ENCODE measurements at regions not wholly inside any gene's neighbourhood (a gene's known extent, or its start where the extent isn't known, plus 50 kb on each side); places are given as distances from the start of the nearest gene placed in this dataset.

DNA sequence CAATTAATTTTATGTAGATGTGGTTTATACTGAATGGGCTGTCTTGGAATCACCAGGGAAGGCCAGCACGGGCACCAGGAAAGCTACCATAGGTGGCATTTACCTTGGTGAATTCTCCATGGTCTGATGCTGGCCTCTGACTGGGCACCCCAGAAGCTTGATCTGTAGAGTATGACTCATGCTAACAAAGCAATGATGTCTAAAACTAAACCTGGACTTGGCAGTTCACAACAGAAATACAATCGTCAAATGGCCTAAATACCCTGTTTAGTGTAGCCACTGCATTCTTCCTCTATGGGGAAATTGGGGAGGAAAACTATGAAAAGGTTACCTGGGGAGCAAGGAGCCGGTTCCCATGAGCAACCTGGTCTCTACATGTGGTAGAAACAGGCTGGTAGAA lies 98.0 kb downstream of the ATPSCKMT start:
- Histone ChIP-seq H3K9me3 (no peaks in the 10 kb centered on the region), H3K27me3 (no peaks in the 10 kb centered on the region), H3K4me1 (no peaks in the 10 kb centered on the region), H3K36me3 (no peaks in the 10 kb centered on the region), H3K4me3 (no peak overlapping the region), H3K27ac (no peak overlapping the region)
- no peak for TF ChIP-seq POLR2A (IDR thresholded peaks at IDR 0.05)
- TF ChIP-seq, protein P1, sequence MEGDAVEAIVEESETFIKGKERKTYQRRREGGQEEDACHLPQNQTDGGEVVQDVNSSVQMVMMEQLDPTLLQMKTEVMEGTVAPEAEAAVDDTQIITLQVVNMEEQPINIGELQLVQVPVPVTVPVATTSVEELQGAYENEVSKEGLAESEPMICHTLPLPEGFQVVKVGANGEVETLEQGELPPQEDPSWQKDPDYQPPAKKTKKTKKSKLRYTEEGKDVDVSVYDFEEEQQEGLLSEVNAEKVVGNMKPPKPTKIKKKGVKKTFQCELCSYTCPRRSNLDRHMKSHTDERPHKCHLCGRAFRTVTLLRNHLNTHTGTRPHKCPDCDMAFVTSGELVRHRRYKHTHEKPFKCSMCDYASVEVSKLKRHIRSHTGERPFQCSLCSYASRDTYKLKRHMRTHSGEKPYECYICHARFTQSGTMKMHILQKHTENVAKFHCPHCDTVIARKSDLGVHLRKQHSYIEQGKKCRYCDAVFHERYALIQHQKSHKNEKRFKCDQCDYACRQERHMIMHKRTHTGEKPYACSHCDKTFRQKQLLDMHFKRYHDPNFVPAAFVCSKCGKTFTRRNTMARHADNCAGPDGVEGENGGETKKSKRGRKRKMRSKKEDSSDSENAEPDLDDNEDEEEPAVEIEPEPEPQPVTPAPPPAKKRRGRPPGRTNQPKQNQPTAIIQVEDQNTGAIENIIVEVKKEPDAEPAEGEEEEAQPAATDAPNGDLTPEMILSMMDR (IDR thresholded peaks at IDR 0.05): no peak
- intact Hi-C loops (cut with DNase I): no loop called here
- DNase-seq: no peak
- WGBS (ENCODE audit: insufficient coverage, low coverage, low lambda C conversion rate, missing lambda C conversion rate): 82% methylated on average over 3 of the region's 3 CpGs
- ATAC-seq: no peak

DNA sequence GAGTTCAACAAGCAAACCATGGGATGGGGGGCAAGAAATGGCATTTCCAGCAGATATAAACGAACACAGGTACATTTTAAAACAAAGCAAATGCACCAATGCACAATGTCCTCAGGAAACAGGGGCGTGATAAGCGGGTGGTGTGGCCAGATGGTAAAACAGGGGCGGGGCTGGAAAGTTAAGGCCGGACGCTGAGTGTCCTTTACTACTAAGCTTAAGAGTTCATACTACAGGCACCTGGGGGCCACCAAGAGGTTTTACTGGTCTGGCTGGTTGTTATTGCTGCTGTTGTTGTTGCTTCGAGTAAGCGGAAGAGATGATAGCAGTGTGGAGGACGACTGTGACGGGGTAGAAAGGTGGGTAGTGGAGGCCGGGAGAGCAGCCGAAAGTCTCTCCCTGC lies 99.8 kb downstream of the ATPSCKMT start:
- Histone ChIP-seq H3K4me1 (no peaks in the 10 kb centered on the region), H3K27me3 (no peaks in the 10 kb centered on the region), H3K9me3 (no peaks in the 10 kb centered on the region), H3K36me3 (no peaks in the 10 kb centered on the region), H3K4me3 (no peak overlapping the region), H3K27ac (no peak overlapping the region)
- no peak for ATAC-seq
- no peak for DNase-seq
- intact Hi-C loops (cut with DNase I): no loop called here
- TF ChIP-seq POLR2A (IDR thresholded peaks at IDR 0.05): no peak
- TF ChIP-seq, protein P1 (IDR thresholded peaks at IDR 0.05): no peak
- 79% methylated on average over 10 of the region's 12 CpGs for WGBS (ENCODE audit: insufficient coverage, low coverage, low lambda C conversion rate, missing lambda C conversion rate)

DNA sequence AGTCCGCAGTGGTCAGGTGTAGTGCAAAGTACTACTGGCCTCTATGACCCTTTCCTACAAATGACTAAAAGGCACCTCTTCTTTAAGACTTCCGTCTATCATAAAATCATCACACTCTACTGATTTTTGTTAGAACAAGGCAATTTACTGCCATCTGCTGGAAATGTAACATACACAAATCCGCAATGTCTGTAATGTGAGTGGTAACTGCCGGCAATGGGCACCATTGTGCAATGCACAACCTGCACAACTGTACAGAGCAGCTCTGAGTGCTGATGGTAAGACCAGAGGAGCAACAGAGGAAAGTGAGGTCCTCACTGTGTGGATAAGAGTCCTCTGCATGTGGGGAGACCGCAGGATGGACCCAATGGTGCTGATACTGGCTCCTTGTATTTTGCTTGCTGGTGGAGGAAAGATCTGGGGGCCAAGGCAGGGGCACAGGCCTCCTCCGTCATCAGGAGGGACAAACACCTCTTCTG lies 103.7 kb downstream of the ATPSCKMT start:
- Histone ChIP-seq H3K27ac (no peak overlapping the region), H3K9me3 (no peaks in the 10 kb centered on the region), H3K27me3 (no peaks in the 10 kb centered on the region), H3K36me3 (no peaks in the 10 kb centered on the region), H3K4me3 (no peak overlapping the region), H3K4me1 (no peaks in the 10 kb centered on the region)
- TF ChIP-seq, protein P1 (IDR thresholded peaks at IDR 0.05): peak in 2 of 4 donors; percentile 11 to 16
- no peak for TF ChIP-seq POLR2A (IDR thresholded peaks at IDR 0.05)
- 40% methylated on average over 1 of the region's 6 CpGs for WGBS (ENCODE audit: insufficient coverage, low coverage, low lambda C conversion rate, missing lambda C conversion rate)
- intact Hi-C loops (cut with DNase I): no loop called here
- ATAC-seq (peak in 1 of 4 donors; percentile 38), DNase-seq (no peak)

DNA sequence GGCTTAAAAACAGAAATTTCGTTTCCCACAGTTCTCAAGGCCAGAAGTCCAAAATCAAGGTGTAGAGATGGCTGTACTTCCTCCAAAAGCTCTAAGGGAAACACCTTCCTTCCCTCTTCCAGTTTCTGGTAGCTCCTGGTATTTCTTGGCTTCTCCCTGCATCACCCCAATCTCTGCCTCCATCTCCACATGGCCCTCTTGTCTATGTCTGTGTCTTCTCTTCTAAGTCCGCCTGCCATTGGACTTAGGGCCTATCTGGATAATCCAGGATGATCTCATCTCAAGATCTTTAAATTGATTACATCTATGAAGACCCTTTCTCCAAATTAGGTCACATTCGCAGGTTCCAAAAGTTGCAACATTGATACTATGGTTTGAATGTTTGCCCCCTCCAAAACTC lies 105.6 kb downstream of the ATPSCKMT start:
- no peak for ATAC-seq
- no peaks in the 10 kb centered on the region for H3K9me3 ChIP-seq
- H3K4me1 ChIP-seq: no peaks in the 10 kb centered on the region
- TF ChIP-seq, protein P1 (IDR thresholded peaks at IDR 0.05): no peak
- no peak for TF ChIP-seq POLR2A (IDR thresholded peaks at IDR 0.05)
- WGBS (ENCODE audit: insufficient coverage, low coverage, low lambda C conversion rate, missing lambda C conversion rate): 80% methylated on average over 2 of the region's 3 CpGs
- intact Hi-C loops (cut with DNase I): no loop called here
- no peaks in the 10 kb centered on the region for H3K36me3 ChIP-seq
- H3K4me3 ChIP-seq: no peak overlapping the region
- DNase-seq: no peak
- no peaks in the 10 kb centered on the region for H3K27me3 ChIP-seq
- H3K27ac ChIP-seq: no peak overlapping the region

Data from right lobe of liver (tissue), 6 donors.